HepG2 (cell line): ENCODE measurements at regions not wholly inside any gene's neighbourhood (a gene's known extent, or its start where the extent isn't known, plus 50 kb on each side); places are given as distances from the start of the nearest gene placed in this dataset.

Source experiments
- ATAC-seq: fragments of 200-7000 bp; cut with Tn5 transposase; 3 replicates; pipeline ENCODE4 v1.9.1; 2020; ENCODE audit warnings: mild to moderate bottlenecking, moderate library complexity
- BruUV-seq: library from RNA; stranded (reverse); fragments of 400-500 nt; replicated peaks from 2 replicates; lab custom pipeline; 2021; lab: Mats Ljungman, UMichigan
- CTCF ChIA-PET: fragments of 300-600 bp; formaldehyde crosslinking; extraction: SDS; loops from one replicate; lab custom pipeline; 2021; ENCODE audit warnings: low total read pairs, inconsistent platforms, low intra/inter-chr PET ratio; lab: Yijun Ruan, JAX
- POLR2A ChIA-PET: fragments of 350-600 bp; sonication (Branson Sonifier 250); formaldehyde crosslinking; loops from one replicate; lab custom pipeline; 2020; ENCODE audit warnings: antibody characterized with exemption, inconsistent platforms; lab: Yijun Ruan, JAX
- DNase-seq: peaks from one replicate; pipeline ENCODE4 v3.0.0-alpha.2; 2015; ENCODE audit warnings: low spot score
- FAIRE-seq: peaks from 3 replicates; lab custom pipeline; 2011; peaks lifted over from hg19 to GRCh38; lab: Jason Lieb, UNC
- H2AFZ ChIP-seq: one replicate; pipeline ENCODE4 v1.6.1; 2011; ENCODE audit warnings: low read length, inconsistent platforms
- H3K27ac ChIP-seq: fragments of 300-600 bp; 3 replicates; pipeline ENCODE4 v1.8.0; 2011; ENCODE audit warnings: mixed run types, mild to moderate bottlenecking, mixed read lengths, low read length, inconsistent platforms; ENCODE audit not compliant: insufficient read depth; ENCODE audit errors: extremely low read length
- H3K27me3 ChIP-seq, 2 experiments: fragments of 200-600 bp in 1 of 2; 2 replicates in 1 of 2; 3 replicates in 1 of 2; pipeline versions ENCODE4 v1.6.0 to v1.8.0; 2011; ENCODE audit warnings: low read length in 2 of 2, mild to moderate bottlenecking in 2 of 2, moderate library complexity in 2 of 2, inconsistent platforms in 1 of 2; ENCODE audit not compliant: insufficient read depth in 2 of 2, control insufficient read depth in 1 of 2
- H3K36me3 ChIP-seq, 2 experiments: fragments of 200-600 bp in 1 of 2; replicated peaks in 1 of 2; 2 replicates in 1 of 2; 3 replicates in 1 of 2; pipeline versions ENCODE4 v1.5.1 to v1.8.0; 2011; ENCODE audit warnings: low read length in 2 of 2, inconsistent platforms in 1 of 2; ENCODE audit not compliant: insufficient read depth in 2 of 2, control insufficient read depth in 1 of 2
- H3K4me1 ChIP-seq: 2 replicates; pipeline ENCODE4 v1.5.1; 2012; ENCODE audit warnings: low read length, inconsistent platforms; ENCODE audit not compliant: insufficient read depth
- H3K4me2 ChIP-seq: 2 replicates; pipeline ENCODE4 v1.6.0; 2011; ENCODE audit warnings: low read depth, low read length, inconsistent platforms
- H3K4me3 ChIP-seq, 3 experiments: fragments of 200-600 bp in 1 of 3; sonication (generic), shearing (Covaris generic) in 1 of 3; replicated peaks in 1 of 3; 2 replicates each; pipeline ENCODE4 v1.5.1; 2011 to 2016; ENCODE audit warnings: low read length in 3 of 3, inconsistent platforms in 2 of 3, low read depth in 2 of 3, mild to moderate bottlenecking in 2 of 3, control low read depth in 1 of 3, mixed read lengths in 1 of 3; ENCODE audit not compliant: insufficient read depth in 1 of 3
- H3K79me2 ChIP-seq: one replicate; pipeline ENCODE4 v1.6.1; 2011; ENCODE audit warnings: low read length, inconsistent platforms; ENCODE audit not compliant: insufficient read depth
- H3K9ac ChIP-seq: 2 replicates; pipeline ENCODE4 v1.6.0; 2011; ENCODE audit warnings: mild to moderate bottlenecking, low read depth, low read length, inconsistent platforms; ENCODE audit not compliant: insufficient read depth
- H3K9me3 ChIP-seq: 2 replicates; pipeline ENCODE4 v1.5.1; 2012; ENCODE audit warnings: mild to moderate bottlenecking, low read length
- H4K20me1 ChIP-seq: 2 replicates; pipeline ENCODE4 v1.6.0; 2011; ENCODE audit warnings: inconsistent platforms, mild to moderate bottlenecking, low read length, moderate library complexity; ENCODE audit not compliant: insufficient read depth
- HOMEZ ChIP-seq: IDR thresholded peaks from 2 replicates; pipeline ENCODE4 v1.6.1; 2016; ENCODE audit warnings: low read depth
- ISX ChIP-seq: sonication (generic); formaldehyde crosslinking; conservative IDR thresholded peaks from 2 replicates; pipeline ENCODE4 v1.5.0; 2020; ENCODE audit warnings: missing genetic modification reagents
- MEF2D ChIP-seq: sonication (generic); formaldehyde crosslinking; IDR thresholded peaks from 2 replicates; pipeline ENCODE4 v1.5.1; 2020; ENCODE audit warnings: mild to moderate bottlenecking, missing genetic modification reagents
- PAXIP1 ChIP-seq: sonication (generic); formaldehyde crosslinking; conservative IDR thresholded peaks from 2 replicates; pipeline ENCODE4 v1.4.0; 2020; ENCODE audit warnings: mild to moderate bottlenecking, missing genetic modification reagents, moderate library complexity
- PREB ChIP-seq: sonication (generic); formaldehyde crosslinking; IDR thresholded peaks from 2 replicates; pipeline ENCODE4 v1.4.0; 2020; ENCODE audit warnings: missing genetic modification reagents
- RARA ChIP-seq: IDR thresholded peaks from 2 replicates; pipeline ENCODE4 v1.6.1; 2016; ENCODE audit warnings: missing genetic modification reagents, missing compliant biosample characterization
- TCF7 ChIP-seq: sonication (generic); IDR thresholded peaks from 2 replicates; pipeline ENCODE4 v1.6.1; 2016; ENCODE audit warnings: antibody characterized with exemption, low read depth
- ZBTB14 ChIP-seq: sonication (generic); formaldehyde crosslinking; IDR thresholded peaks from 2 replicates; pipeline ENCODE4 v1.4.0; 2020; ENCODE audit warnings: missing genetic modification reagents
- ZNF75D ChIP-seq: sonication (generic); formaldehyde crosslinking; IDR thresholded peaks from 2 replicates; pipeline ENCODE4 v1.8.1; 2023; ENCODE audit warnings: missing genetic modification reagents, mild to moderate bottlenecking, borderline replicate concordance
- ZNF770 ChIP-seq: sonication (generic); formaldehyde crosslinking; IDR thresholded peaks from 2 replicates; pipeline ENCODE4 v1.5.0; 2020; ENCODE audit warnings: mild to moderate bottlenecking, missing genetic modification reagents
- ZNF790 ChIP-seq: sonication (generic); formaldehyde crosslinking; IDR thresholded peaks from 2 replicates; pipeline ENCODE4 v1.8.0; 2022; ENCODE audit warnings: missing genetic modification reagents, mild to moderate bottlenecking, borderline replicate concordance
- WGBS: methylation state at CpG from one replicate; pipeline ENCODE4 v1.1.6; 2017; ENCODE audit warnings: low lambda C conversion rate; 5-methylcytosine and 5-hydroxymethylcytosine counted together
- in situ Hi-C: cut with HindIII; loops from 2 replicates; pipeline ENCODE4 v1.10.0; 2017; ENCODE audit warnings: low pct_unique_long_range_greater_than_20kb; ENCODE audit not compliant: extremely low pct_ligation_motif_present
- intact Hi-C: fragments of 100-400 bp; cut with micrococcal nuclease; formaldehyde crosslinking; loops from one replicate; pipeline ENCODE4 v1.10.0; 2022; ENCODE audit not compliant: unreplicated experiment

GRCh38 chr14:49946320-49947141 is 53.6 kb downstream of the ARF6 start:
- Histone ChIP-seq H3K36me3 (no peaks in the 10 kb centered on the region), H3K4me1 (peaks cover 53% of the 10 kb centered on the region), H3K9me3 (no peaks in the 10 kb centered on the region), H3K79me2 (no peaks in the 10 kb centered on the region), H3K4me3 (peak overlapping the region in 1 of 3 experiments; percentile 18; a peak in 2 of 6 replicates), H4K20me1 (no peaks in the 10 kb centered on the region), H2AFZ (no peak overlapping the region), H3K4me2 (peak overlapping the region; percentile 55), H3K9ac (peak overlapping the region; percentile 1; the same call in 1 of the 2 replicates), H3K27ac (no peak overlapping the region), H3K27me3 (no peaks in the 10 kb centered on the region)
- ChIA-PET POLR2A (interaction anchor here (1.0 to 2.0 kb wide), 6 partner anchors 20 to 115 kb away, joined by 3 to 9 read pairs (median 4); no protein-coding TSS in a partner anchor), CTCF (no interaction called here)
- FAIRE-seq, result peak; percentile 30
- no TSS peak for BruUV-seq
- ATAC-seq, result peak; percentile 73
- DNase-seq, result peak; percentile 32
- in situ Hi-C loops, result no loop called here
- 11% methylated on average over 10 of the region's 10 CpGs for WGBS
- intact Hi-C loops, result loop anchor here (10.0 kb wide), 1 partner anchor 58 kb away; no protein-coding TSS in a partner anchor
- TF ChIP-seq RARA (no peak), PREB (CRISPR knock-in tag) (no peak), ZNF75D (CRISPR knock-in tag) (no peak), ZBTB14 (CRISPR knock-in tag) (no peak), MEF2D (CRISPR knock-in tag) (peak; percentile 56; the same call in 1 of the 2 replicates), ISX (no peak), ZNF770 (CRISPR knock-in tag) (no peak), HOMEZ (CRISPR knock-in tag) (no peak), PAXIP1 (peak; percentile 63), ZNF790 (no peak), TCF7 (peak; percentile 19; the same call in 1 of the 2 replicates)
